Sciatic nerve (tissue), 2 donors: ENCODE measurements at regions not wholly inside any gene's neighbourhood (a gene's known extent, or its start where the extent isn't known, plus 50 kb on each side); places are given as distances from the start of the nearest gene placed in this dataset.
"Not testable (repeated sequence)": the region's sequence is repeated elsewhere in the genome, so short reads cannot be mapped to it uniquely, and the experiment has no call there.

Source experiments
- ATAC-seq: fragments of 200-7000 bp; cut with Tn5 transposase; one replicate; pipeline ENCODE4 v1.9.1; 2020; ENCODE audit warnings: mild to moderate bottlenecking, moderate library complexity
- DNase-seq: peaks from one replicate; pipeline ENCODE4 v3.0.0-alpha.2; 2020; ENCODE audit warnings: low spot score
- intact Hi-C: fragments of 100-400 bp; cut with DNase I; formaldehyde crosslinking; loops from one replicate; pipeline ENCODE4 v1.14.2; 2022
- donor health status: DM: no; HTN: no; CAD: no.
- donor health status: DM: no; HTN: no; CAD: no.

DNA sequence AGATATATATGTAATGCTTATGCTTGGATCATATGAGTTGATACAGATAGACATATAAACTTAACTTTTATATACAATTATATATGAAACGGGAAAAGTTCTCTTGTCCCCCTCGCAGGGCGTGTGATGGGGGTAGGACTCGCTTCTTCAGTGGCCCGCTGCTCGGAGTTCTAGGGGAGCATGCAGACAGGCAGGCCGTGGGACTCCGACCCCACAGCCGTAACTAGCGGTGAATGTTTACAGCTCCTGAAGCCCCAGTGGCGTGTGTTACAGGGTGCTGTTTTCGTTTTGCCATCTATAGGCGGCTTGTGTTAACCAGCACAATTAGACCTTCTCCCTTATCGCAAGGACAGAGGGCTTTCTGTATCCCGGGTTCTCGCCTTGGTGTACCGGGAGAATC lies 1899.8 kb downstream of the PCDH9 start:
- no peak for DNase-seq
- no peak for ATAC-seq
- intact Hi-C loops, result no loop called here

DNA sequence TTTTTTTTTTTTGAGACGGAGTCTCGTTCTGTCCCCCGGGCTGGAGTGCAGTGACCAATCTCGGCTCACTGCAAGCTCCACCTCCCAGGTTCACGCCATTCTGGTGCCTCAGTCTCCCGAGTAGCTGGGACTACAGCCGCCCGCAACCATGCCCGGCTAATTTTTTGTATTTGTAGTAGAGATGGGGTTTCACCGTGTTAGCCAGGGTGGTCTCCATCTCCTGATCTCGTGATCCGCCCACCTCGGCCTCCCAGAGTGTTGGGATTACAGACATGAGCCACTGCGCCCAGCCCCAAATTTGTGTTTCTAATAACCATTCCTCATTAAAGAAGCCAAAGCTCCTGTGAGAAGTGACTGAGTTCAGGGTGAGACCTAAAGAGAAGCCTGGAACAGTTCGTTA lies 1906.9 kb downstream of the PCDH9 start:
- not testable (repeated sequence) for DNase-seq, ATAC-seq

DNA sequence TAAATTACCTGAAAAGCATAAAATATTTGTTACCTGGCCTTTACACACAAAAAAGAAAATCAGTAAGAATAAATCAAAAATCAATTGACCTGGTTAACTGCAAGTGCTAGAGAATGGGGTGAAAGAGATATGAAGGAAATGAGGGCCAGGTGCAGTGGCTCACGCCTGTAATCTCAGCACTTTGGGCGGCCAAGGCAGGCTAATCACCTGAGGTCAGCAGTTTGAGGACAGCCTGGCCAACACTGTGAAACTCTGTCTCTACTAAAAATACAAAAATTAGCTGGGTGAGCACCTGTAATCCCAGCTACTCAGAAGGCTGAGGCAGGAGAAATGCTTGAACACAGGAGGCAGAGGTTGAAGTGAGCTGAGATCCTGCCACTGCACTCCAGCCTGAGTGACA lies 1908.7 kb downstream of the PCDH9 start:
- intact Hi-C loops, DNase-seq, ATAC-seq: not testable (repeated sequence)

More for the DNA sequence above, 1906.9 kb downstream of the PCDH9 start:
- intact Hi-C loops, result not testable (repeated sequence)

DNA sequence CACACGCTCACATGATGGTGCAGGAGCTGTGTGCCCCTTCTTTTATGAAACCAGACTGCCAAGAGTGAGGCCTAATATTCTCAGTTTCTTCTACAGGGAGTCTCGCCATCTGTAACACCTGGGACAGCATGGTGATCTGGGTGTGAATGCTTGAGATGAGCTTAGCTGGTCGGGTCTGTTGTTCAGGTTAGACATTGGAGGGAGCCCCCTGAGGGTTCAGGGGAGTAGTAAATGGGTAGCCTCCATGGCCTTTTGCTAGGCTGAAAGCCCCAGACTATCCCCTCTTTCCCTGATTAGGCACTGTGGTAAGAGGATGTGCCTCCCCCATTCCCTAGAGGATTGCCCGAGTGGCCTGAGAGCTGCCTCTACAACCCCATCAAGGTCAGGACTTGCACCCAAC lies 1916.1 kb downstream of the PCDH9 start:
- intact Hi-C loops, result no loop called here
- ATAC-seq (no peak), DNase-seq (no peak)

DNA sequence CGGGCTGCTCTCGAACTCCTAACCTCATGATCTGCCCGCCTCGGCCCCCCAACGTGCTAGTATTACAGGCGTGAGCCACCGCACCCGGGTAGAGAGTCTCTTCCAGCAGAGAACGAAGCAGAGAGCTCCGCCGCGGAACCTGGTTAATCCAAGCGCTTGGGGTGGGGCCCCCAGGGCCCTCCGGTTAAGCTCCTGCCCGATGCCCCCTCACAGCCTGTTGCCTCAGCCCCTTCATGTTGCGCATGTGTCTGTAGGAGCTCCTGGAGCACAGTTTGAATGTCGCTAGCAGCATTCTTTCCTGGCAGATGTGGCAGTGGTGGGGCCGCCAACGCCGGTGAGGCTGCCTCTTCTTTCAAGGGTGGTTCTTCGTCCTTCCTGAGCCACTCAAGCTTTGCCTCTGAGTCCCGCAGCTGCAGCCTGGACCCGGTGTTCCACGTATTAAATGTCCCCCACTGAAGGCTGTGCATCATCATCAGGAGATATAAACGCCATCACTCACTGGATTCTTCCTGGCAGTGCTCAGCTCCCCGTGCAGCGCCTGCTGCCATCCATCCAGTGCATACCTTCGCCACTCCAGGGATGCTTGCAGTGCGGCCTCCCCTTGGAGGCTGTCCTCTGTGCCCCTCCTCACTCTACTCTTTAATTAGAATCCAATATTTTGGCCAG lies 1919.3 kb downstream of the PCDH9 start:
- intact Hi-C loops, result no loop called here
- DNase-seq (no peak), ATAC-seq (no peak)

DNA sequence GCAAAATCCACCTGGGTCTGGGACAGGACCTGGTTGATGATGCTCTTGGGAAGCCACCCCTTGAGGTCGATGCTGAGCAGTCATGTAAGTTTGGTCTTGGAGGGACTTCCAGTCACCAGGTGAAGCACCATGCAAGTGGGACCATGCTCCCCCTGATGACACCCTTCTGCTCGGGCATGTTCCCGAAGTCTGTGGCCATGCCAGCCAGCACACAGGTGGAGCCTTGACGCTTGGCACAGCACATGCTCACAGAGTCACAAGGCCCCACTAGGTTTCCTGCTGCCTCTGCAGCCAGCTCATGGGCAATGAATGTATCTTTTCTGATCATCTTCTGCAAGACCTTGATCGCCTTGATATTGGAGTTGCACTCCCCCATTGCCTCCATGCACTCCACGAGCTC lies 1920.2 kb downstream of the PCDH9 start:
- ATAC-seq (no peak), DNase-seq (no peak)
- intact Hi-C loops, result no loop called here

DNA sequence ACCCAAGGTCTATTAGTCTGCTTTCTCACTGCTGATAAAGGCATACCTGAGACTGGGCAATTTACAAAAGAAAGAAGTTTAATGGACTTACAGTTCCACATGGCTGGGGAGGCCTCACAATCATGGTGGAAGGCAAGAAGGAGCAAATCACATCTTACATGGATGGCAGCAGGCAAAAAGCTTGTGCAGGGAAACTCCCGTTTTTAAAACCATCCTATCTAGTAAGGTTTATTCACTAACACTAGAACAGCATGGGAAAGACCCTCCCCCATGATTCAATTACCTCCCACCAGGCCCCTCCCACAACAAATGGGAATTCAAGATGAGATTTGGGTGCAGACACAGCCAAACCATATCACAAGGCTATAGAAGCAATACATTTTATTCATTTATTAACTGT lies 1921.4 kb downstream of the PCDH9 start:
- intact Hi-C loops, DNase-seq, ATAC-seq: not testable (repeated sequence)

DNA sequence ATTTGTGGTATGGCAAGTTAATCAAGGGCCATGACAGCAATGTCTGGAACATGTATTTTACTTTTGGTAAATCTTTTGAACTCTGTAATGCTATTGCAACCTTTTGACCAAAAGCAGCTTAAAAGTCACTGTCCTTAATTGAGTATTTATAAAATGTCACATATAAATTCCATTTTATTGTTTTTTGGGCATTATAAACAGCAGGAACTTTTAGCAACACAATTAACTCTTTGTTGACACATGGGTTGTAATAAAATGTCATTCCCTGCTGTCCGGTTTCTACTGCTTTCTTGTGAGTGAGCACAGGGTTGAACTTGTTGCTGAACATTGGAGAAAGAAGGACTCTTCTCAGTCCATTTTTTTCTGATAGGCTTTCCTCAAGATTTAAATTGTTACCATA lies 1923.1 kb downstream of the PCDH9 start:
- intact Hi-C loops, result no loop called here
- ATAC-seq, result no peak

DNA sequence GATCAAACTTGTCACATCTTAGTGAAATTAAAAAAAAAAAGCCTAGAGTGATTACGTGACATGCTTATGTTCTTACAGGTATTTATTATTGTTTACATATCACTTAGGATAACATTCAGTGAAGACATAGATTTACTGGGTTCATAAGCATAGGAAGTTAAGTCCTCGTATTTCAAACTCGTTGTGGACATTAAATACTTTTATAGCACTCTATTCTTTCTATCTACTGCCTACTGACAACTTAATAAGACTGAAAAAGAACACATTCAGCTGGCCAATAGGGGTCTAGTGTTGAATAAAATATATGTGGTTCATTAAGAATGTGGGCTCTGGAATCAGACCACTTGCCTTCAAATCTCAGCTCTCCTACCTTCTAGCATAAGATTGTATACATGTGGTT lies 1927.4 kb downstream of the PCDH9 start:
- intact Hi-C loops, result no loop called here
- DNase-seq (no peak), ATAC-seq (no peak)

More for the DNA sequence above, 1923.1 kb downstream of the PCDH9 start:
- DNase-seq, result no peak

DNA sequence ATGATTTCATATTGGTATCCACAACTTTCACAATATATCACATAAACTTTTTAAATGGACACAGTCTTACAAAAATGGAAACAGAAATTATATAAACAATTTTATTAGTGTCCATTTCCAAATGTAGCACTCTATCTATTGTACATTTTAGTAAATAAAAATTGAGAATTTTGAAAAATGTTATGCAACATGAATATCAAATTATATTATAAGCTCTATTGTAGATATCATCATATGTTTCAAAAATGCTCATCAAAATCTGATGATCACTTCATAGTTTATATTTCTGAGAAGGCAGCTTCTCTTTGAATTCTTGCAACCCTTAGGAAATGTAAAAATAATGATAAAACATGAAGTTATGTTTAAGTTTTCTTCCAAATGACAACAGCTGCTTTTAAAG lies 1928.6 kb downstream of the PCDH9 start:
- ATAC-seq, result no peak
- no peak for DNase-seq
- intact Hi-C loops, result no loop called here

DNA sequence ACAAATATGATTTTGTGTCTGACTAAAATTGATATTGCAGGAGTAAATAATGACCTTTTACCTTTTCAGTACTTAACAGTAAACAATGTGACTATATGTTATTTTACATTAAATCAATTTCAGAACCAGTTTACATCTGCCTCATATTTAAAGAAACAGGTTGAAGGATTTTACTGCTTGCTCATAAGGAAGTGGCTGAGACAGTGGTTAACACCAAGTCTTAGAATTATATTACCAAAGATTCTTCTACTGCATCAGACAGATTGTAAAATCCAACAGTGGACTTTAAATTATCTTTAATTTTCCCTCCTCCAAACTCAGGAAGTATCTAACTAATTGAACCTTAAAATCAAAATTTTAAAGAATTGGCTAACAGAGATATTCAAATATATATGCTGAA lies 1929.9 kb downstream of the PCDH9 start:
- intact Hi-C loops, result no loop called here
- no peak for ATAC-seq
- no peak for DNase-seq

DNA sequence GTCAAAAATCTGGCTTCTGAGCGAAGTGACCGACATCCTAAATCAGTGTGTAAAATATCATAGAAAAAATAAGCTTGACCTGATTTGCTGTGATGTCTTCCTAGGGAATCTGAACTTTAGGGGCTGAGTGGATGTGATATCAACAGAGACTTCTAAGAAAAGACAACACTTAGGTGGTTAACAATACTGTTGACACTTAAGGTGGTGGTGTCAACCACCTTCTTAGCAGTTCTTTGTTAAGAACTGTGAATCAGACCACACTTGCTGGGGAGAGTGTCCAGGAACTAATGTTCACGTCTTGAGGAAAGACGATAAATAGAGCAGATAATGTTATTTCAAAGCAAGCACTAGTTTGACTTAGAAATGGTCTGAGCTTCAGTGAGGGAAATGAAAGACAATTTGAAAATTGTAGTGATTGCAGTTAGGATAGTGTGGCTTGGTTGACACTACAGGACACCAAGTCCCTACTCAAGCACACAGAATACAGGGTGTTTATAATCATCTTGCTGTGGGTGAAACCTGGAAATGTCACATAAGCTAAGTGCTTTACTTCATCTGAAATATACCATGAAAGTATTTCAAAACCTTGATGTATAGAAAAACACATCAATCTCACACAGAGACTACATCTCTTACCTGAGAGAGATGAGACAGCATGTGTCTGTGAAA lies 1936.5 kb downstream of the PCDH9 start:
- ATAC-seq (no peak), DNase-seq (no peak)
- intact Hi-C loops, result no loop called here

DNA sequence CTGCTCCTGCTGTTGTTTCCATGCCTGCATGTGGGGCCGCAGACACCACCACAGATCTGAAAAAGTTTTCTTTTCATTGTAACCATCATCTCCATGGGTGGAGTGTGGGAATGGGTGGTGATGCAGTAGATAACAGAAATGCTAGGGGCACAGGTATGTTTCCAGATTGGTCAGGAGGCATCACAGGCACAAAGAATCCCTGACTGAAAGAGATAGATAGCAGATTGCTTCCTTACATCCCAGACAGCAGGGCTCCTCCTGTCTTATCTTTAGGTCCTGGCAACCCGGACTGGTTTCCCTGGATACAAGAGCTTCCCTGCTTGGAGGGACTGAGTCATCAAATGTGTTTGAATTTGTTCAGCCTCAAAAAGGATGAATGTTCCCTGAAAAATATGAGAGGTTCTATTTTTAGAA lies 1937.6 kb downstream of the PCDH9 start:
- DNase-seq, result no peak
- intact Hi-C loops, result no loop called here
- ATAC-seq, result no peak

DNA sequence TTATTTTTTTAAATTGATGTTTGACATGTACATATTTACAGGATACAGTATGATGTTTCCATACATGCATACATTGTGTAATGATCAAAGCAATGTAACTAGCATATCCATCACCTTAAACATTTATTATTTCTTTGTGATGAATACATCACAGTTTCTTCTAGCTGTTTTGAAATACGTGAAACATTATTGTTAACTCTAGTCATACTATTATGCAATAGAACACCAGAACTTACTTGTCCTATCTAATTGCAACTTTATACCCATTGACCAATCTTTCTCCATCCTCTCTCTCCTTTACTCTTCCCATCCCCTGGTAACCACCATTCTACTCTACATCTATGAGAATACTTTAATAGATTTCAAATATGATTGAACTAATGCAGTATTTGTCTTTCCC lies 1942.7 kb downstream of the PCDH9 start:
- intact Hi-C loops, result no loop called here
- no peak for ATAC-seq
- no peak for DNase-seq

DNA sequence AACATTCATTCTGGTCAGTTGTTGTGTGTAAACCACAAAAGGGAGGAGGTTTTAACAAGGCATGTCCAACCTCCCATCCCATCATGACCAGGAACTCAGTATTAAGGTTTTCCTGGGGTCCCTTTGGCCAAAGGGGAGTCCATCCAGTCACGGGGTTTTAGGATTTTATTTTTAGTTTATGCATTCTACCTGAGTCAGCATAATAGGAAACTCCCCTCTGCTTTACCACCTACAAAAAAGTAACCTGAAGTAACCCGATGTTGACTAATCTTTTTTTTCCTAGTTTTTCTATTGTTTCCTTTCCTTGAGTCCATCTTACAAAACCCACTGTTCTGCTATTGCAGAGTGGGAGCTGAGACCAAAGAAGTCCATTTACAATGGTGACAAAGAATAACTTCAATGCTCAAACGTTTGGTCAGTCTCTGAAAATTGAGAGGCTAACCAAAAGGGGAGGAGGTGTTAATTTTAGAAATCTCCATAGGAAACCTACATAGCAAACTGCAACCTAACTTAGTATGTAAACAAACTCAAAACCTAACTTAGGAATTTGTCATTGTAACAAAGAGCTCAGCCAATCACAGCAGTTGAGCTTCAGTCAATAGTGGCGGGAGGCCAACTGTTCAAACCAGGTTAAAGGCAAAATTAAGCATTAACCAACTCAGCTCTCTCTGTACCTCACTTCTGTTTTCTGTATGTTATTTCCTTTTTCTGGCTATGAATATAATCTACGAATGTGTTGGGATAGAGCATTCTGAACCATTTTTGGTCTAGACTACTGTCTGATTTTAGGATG lies 1954.1 kb downstream of the PCDH9 start:
- ATAC-seq, result no peak
- no peak for DNase-seq
- intact Hi-C loops, result no loop called here

DNA sequence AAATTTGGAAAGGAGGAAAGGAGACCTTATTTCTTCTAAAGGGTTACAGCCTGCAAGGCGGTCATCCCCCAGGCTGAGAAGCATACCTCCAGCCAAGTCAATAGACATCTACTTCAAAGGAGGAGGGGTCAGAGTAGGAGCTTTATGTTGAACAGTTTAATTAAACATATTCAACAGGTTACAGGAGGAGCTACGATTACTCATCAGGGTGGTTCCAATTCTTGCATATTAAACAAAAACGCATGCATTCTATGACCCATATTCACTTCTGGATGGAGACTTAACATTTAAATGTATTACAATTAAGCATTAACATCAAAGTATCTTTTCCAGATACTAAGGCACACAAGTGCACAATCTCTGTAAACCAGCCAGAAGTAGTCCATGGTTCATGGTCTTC lies 1955.0 kb downstream of the PCDH9 start:
- intact Hi-C loops, result no loop called here
- DNase-seq, result no peak
- ATAC-seq, result no peak

DNA sequence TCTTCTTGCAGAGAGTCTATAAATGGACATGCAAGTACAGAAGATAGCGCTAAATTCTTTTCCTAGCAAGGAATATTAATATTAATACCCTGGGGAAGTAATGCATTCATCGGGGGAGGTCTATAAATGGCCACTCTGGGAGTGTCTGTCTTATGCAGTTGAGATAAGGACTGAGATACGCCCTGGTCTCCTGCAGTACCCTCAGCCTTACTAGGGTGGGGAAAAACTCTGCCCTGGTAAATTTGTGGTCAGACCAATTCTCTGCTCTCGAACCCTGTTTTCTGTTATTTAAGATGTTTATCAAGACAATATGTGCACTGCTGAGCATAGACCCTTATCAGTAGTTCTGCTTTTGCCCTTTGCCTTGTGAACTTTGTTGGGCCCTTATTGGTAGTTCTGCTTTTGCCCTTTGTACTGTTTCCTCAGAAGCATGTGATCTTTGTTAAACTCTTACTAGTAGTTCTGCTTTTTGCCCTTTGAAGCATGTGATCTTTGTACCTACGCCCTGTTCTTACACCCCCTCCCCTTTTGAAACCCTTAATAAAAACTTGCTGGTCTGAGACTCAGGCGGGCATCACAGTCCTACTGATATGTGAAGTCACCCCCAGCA lies 1956.2 kb downstream of the PCDH9 start:
- DNase-seq, intact Hi-C loops, ATAC-seq: not testable (repeated sequence)

DNA sequence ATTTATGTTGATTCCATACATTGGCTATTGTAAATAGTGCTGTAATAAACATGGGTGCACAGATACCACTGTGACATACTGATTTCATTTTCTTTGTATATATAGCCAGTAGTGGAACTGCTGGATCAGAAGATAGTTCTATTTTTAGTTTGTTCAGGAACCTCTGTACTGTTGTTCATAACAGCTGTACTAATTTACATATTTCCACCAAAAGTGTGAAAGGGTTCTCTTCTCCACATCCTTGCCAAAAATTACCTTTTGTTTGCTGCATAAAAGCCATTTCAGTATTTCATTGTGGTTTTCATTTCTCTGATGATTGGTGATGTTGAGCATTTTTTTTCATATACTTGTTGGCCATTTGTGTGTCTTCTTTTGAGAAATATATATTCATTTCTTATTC lies 1962.1 kb downstream of the PCDH9 start:
- ATAC-seq, result no peak
- DNase-seq, result no peak
- intact Hi-C loops, result loop anchor here (10.0 kb wide), 1 partner anchor 503 kb away; no protein-coding TSS in a partner anchor

DNA sequence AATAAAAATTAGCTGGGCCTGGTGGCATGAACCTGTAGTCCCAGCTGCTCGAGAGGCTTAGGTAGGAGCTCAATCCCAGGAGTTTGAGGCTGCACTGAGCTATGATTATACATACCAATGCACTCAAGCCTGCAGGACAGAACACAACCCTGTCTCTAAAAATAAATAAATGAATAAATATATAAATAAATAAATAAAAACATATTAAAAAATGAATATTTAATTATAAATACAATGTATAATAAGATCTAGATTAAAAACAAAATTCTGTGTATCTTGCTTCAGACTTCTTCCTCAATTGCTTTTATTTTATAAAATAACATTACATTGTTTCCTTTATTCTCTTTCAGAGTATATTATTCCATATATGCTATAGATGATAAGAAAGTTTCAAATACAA lies 1964.1 kb downstream of the PCDH9 start:
- DNase-seq, result no peak
- intact Hi-C loops, result loop anchor here (10.0 kb wide), 1 partner anchor 501 kb away; no protein-coding TSS in a partner anchor
- no peak for ATAC-seq
